ENCODE measurements at regions not wholly inside any gene's neighbourhood (a gene's known extent, or its start where the extent isn't known, plus 50 kb on each side); places are given as distances from the start of the nearest gene placed in this dataset.

- no peak for TF ChIP-seq CTCF (IDR thresholded peaks at IDR 0.05; ENCODE audit: insufficient read depth, low read length, poor library complexity, severe bottlenecking)
- no peak for TF ChIP-seq EZH2phosphoT487 (conservative IDR thresholded peaks at IDR 0.05; ENCODE audit: low read length)
Observed at GRCh38 chr4:187586892-187587291, 408.7 kb upstream of the ZFP42 start.

Data from SU-DHL-6 (cell line).